ENCODE measurements at regions not wholly inside any gene's neighbourhood (a gene's known extent, or its start where the extent isn't known, plus 50 kb on each side); places are given as distances from the start of the nearest gene placed in this dataset.
"Not testable (repeated sequence)": the region's sequence is repeated elsewhere in the genome, so short reads cannot be mapped to it uniquely, and the experiment has no call there.

- no peak for DNase-seq
These were observed 107.9 kb downstream of the PMAIP1 start for GRCh38 chr18:60007661-60008060.

- no peak for DNase-seq
These were observed 103.9 kb downstream of the PMAIP1 start for GRCh38 chr18:60003610-60004185.

- peak in 1 of 2 donors; percentile 17 for DNase-seq
These were observed 96.7 kb downstream of the PMAIP1 start for GRCh38 chr18:59996370-59996966.

- DNase-seq = no peak
These were observed 94.6 kb downstream of the PMAIP1 start for GRCh38 chr18:59994357-59994756.

GRCh38 chr18:59993560-59993959, 93.8 kb downstream of the PMAIP1 start:
- no peak for DNase-seq

- no peak for DNase-seq
These were observed 90.5 kb downstream of the PMAIP1 start for GRCh38 chr18:59990121-59990823.

GRCh38 chr18:59988098-59988706, 88.4 kb downstream of the PMAIP1 start:
- DNase-seq = peak; percentile 19 to 68

- DNase-seq = no peak
These were observed 87.3 kb downstream of the PMAIP1 start for GRCh38 chr18:59987102-59987501.

- DNase-seq = no peak
These were observed 86.3 kb downstream of the PMAIP1 start for GRCh38 chr18:59986139-59986538.

GRCh38 chr18:59985289-59985688, 85.5 kb downstream of the PMAIP1 start:
- no peak for DNase-seq

- DNase-seq = no peak
These were observed 83.7 kb downstream of the PMAIP1 start for GRCh38 chr18:59983506-59983905.

- DNase-seq = no peak
These were observed 80.4 kb downstream of the PMAIP1 start for GRCh38 chr18:59980188-59980637.

- DNase-seq = no peak
These were observed 72.2 kb downstream of the PMAIP1 start for GRCh38 chr18:59971871-59972428.

GRCh38 chr18:59971144-59971543, 71.3 kb downstream of the PMAIP1 start:
- DNase-seq = not testable (repeated sequence)

- DNase-seq = not testable (repeated sequence)
These were observed 69.8 kb downstream of the PMAIP1 start for GRCh38 chr18:59969477-59970028.

- no peak for DNase-seq
These were observed 68.8 kb downstream of the PMAIP1 start for GRCh38 chr18:59968583-59968982.

GRCh38 chr18:59967878-59968277, 68.1 kb downstream of the PMAIP1 start:
- no peak for DNase-seq

GRCh38 chr18:59966913-59967312, 67.1 kb downstream of the PMAIP1 start:
- no peak for DNase-seq

GRCh38 chr18:59963229-59963628, 63.4 kb downstream of the PMAIP1 start:
- no peak for DNase-seq

- no peak for DNase-seq
These were observed 61.3 kb downstream of the PMAIP1 start for GRCh38 chr18:59961070-59961469.

GRCh38 chr18:59960272-59960671, 60.5 kb downstream of the PMAIP1 start:
- DNase-seq = no peak

- DNase-seq = no peak
These were observed 59.8 kb downstream of the PMAIP1 start for GRCh38 chr18:59959606-59960005.

GRCh38 chr18:59959073-59959472, 59.3 kb downstream of the PMAIP1 start:
- DNase-seq = no peak

Data from inflammatory macrophage treated with lipopolysaccharide for 1 hour (primary cell).